MM.1S (cell line): ENCODE measurements at regions not wholly inside any gene's neighbourhood (a gene's known extent, or its start where the extent isn't known, plus 50 kb on each side); places are given as distances from the start of the nearest gene placed in this dataset.

Experiments used
- EZH2 ChIP-seq: fragments of 300-600 bp; sonication (generic); optimal IDR thresholded peaks from 2 replicates; pipeline ENCODE3; 2017; ENCODE audit warnings: low read depth, mild to moderate bottlenecking, antibody characterized with exemption, low read length, mixed read lengths
- EZH2phosphoT487 ChIP-seq: fragments of 300-600 bp; sonication (generic); IDR thresholded peaks from 2 replicates; pipeline ENCODE4 v1.6.1; 2018; ENCODE audit warnings: antibody characterized with exemption, low read length
- TF ChIP-seq, protein P1 (sequence below): fragments of 300-600 bp; sonication (generic); IDR thresholded peaks from 2 replicates; pipeline ENCODE4 v1.5.1; 2016; ENCODE audit warnings: antibody characterized with exemption, low read length, mixed read lengths

DNA sequence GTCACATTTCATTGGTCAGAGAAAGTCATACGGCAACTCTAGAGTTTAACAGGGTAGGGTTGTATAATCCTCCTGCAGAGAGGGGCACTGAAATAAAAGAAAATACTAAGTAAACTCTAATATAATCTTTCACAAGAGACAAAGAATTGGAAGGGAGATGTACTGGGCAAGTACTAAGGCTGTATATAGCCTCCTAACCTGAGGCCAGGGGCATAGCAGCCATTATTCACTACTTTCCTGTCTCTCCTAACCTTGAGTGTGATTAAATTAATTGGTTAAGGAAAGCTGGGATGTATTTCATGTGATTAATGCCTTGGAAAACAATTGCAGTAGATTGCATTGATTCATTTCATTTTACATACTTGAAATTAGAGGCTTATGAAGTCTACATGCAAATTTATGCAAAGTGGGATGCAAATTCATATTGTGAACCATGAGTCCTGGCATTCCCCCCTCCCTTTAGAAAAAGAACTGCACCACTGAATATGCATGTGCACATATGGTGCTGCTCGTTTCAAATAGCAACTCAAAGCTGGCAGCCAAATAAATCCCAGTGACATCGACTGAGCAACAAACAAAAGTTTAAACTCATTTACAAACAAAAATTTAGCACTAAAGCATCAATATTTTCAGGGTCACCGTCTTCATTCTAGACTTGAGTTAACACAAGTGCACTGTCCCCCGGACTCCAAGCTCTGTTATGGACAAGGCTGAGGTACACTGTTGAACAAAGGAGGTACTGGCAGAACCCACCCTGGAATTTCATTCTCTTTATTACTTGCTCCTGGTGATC, 70.0 kb downstream of the DMAC1 start:
- TF ChIP-seq, protein P1, sequence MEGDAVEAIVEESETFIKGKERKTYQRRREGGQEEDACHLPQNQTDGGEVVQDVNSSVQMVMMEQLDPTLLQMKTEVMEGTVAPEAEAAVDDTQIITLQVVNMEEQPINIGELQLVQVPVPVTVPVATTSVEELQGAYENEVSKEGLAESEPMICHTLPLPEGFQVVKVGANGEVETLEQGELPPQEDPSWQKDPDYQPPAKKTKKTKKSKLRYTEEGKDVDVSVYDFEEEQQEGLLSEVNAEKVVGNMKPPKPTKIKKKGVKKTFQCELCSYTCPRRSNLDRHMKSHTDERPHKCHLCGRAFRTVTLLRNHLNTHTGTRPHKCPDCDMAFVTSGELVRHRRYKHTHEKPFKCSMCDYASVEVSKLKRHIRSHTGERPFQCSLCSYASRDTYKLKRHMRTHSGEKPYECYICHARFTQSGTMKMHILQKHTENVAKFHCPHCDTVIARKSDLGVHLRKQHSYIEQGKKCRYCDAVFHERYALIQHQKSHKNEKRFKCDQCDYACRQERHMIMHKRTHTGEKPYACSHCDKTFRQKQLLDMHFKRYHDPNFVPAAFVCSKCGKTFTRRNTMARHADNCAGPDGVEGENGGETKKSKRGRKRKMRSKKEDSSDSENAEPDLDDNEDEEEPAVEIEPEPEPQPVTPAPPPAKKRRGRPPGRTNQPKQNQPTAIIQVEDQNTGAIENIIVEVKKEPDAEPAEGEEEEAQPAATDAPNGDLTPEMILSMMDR: no peak
- TF ChIP-seq EZH2 (no peak), EZH2phosphoT487 (no peak)
